ENCODE measurements at regions not wholly inside any gene's neighbourhood (a gene's known extent, or its start where the extent isn't known, plus 50 kb on each side); places are given as distances from the start of the nearest gene placed in this dataset.
A peak's percentile ranks its signal among the peaks of the same experiment; 100 is the strongest.
"Not testable (repeated sequence)": the region's sequence is repeated elsewhere in the genome, so short reads cannot be mapped to it uniquely, and the experiment has no call there.

- DNase-seq (ENCODE audit: low read depth) = no peak
These were observed 175.5 kb upstream of the PTBP2 start for GRCh38 chr1:96545935-96546656.

- no peak for DNase-seq (ENCODE audit: low read depth)
These were observed 171.5 kb upstream of the PTBP2 start for GRCh38 chr1:96550061-96550460.

GRCh38 chr1:96552451-96552850 lies 169.1 kb upstream of the PTBP2 start:
- DNase-seq (ENCODE audit: low read depth) = no peak

- no peak for DNase-seq (ENCODE audit: low read depth)
These were observed 167.8 kb upstream of the PTBP2 start for GRCh38 chr1:96553811-96554210.

GRCh38 chr1:96554364-96554763 lies 167.2 kb upstream of the PTBP2 start:
- DNase-seq (ENCODE audit: low read depth) = no peak

- DNase-seq (ENCODE audit: low read depth) = peak; percentile 48
These were observed 164.2 kb upstream of the PTBP2 start for GRCh38 chr1:96557336-96557735.

- DNase-seq (ENCODE audit: low read depth) = no peak
These were observed 162.9 kb upstream of the PTBP2 start for GRCh38 chr1:96558635-96559034.

GRCh38 chr1:96559181-96559580 lies 162.4 kb upstream of the PTBP2 start:
- DNase-seq (ENCODE audit: low read depth) = no peak

- DNase-seq (ENCODE audit: low read depth) = peak; percentile 96
These were observed 161.6 kb upstream of the PTBP2 start for GRCh38 chr1:96559707-96560596.

DNA sequence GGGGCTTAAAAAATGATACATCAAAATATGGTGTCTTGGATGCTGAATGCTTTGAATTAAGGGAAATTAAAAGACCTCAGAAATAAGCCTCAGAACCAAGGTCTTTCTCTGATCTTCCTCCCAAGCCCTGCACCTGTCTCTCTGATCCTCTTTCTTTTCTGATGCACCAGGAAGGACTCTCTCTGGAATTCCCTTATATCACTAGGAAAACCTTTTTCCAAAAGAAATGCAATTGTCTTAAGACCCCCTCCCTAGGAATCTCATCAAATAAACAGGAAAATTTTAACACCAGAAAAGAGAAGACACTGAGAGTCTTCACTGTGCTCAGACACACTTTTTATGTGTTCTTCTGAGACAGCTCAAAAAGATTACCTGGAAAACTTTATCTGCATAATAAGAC lies 159.5 kb upstream of the PTBP2 start:
- no peak for DNase-seq (ENCODE audit: low read depth)

DNA sequence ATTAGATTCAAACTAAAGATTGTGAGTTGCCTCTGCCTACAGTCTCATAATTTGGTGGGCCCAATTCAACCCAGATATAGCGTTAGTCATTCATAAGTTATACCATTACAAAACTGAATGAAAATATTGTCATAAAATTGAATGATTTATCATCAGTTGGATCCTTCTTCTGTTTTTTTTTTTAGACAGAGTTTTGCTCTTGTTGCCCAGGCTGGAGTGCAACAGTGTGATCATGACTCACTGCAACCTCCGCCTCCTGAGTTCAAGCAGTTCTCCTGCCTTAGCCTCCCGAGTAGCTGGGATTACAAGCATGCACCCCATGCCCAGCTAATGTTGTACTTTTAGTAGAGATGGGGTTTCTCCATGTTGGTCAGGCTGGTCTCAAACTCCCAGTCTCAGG lies 157.2 kb upstream of the PTBP2 start:
- not testable (repeated sequence) for DNase-seq (ENCODE audit: low read depth)

GRCh38 chr1:96565546-96565945 lies 156.0 kb upstream of the PTBP2 start:
- no peak for DNase-seq (ENCODE audit: low read depth)

GRCh38 chr1:96568639-96569038 lies 152.9 kb upstream of the PTBP2 start:
- no peak for DNase-seq (ENCODE audit: low read depth)

DNA sequence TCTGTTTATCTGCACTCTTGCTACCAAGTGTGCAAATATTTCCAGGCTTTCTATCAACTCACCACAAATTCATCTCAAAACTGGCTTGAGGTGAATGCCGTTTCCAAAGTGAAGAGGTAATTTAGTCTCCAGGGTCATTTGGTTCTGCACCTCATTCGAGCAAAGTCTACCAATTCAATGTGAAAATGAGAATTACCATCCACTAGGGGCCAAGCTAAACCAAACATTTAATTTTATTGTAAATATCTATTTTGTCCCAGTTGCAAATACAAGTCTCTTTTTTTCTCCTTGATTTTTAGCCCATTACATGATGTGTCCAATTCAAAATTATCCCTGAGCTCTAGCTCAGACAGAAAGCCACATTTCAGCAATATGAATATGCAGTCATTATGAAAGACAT lies 152.3 kb upstream of the PTBP2 start:
- DNase-seq (ENCODE audit: low read depth) = no peak

GRCh38 chr1:96579636-96580035 lies 141.9 kb upstream of the PTBP2 start:
- DNase-seq (ENCODE audit: low read depth) = no peak

- no peak for DNase-seq (ENCODE audit: low read depth)
These were observed 140.7 kb upstream of the PTBP2 start for GRCh38 chr1:96580920-96581319.

DNA sequence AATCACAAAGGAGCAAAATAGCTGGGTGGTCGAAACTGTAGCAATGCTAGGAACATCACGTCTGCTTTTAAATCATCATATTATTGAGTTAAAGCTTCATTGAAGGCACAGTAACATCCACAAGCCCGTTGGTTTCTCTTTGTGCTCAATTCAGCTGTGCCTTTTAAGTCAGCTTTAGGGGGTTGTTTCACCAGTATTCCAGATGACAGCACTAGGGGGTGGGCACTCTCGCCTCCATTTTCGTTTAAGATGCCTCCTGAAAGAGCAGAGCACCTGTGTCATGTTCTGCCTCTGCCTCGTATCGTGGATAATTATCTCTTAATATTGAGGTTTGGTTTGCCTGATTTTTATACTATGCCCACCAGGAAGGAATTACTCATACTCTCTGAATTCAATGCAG lies 139.8 kb upstream of the PTBP2 start:
- no peak for DNase-seq (ENCODE audit: low read depth)

- no peak for DNase-seq (ENCODE audit: low read depth)
These were observed 137.7 kb upstream of the PTBP2 start for GRCh38 chr1:96583903-96584302.

DNA sequence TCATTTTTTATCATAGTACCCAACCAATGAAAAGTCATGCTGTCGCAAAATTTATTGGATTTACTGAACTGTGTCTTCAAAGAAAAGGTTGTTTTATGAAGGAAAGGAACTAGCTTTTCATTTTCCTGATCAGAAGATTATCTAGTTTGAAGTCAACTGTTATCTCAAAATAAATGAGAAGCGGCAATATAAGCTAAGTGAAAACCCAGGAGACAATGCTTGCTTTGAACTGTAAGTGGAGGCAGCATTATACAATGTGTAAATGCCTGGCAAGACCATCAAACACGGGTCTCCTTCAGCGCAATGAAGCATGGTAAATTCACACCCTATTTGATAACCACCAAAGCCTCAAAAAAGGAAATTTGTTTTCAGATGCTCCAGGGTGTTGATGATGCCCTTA lies 134.4 kb upstream of the PTBP2 start:
- DNase-seq (ENCODE audit: low read depth) = no peak

DNA sequence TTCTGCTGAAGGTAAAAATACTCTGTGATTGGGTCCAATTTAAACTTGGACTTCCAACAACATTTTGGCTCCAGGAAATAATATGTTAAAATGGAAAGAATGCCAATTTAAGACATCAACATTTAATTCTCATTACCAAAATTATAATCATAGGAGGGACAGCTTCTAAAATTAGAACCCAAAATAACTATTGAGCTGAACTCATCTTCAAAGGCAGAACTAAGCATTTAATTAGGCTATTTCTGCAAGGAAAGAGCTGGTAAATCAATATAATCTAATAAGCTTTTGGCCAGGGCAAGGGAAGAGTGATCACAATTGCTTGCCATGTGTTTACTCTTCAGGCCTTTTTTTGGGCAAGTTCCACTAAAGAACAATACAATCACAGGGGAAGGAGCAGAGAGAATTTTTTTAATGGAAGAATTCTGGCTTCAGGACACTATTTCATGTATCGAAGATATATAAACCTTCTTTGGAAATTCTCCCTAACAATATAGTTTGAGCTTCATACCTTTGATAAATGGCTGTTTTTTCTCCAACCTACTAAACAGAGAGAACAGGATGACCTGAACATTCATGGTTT lies 133.1 kb upstream of the PTBP2 start:
- no peak for DNase-seq (ENCODE audit: low read depth)

GRCh38 chr1:96595530-96595929 lies 126.1 kb upstream of the PTBP2 start:
- DNase-seq (ENCODE audit: low read depth) = not testable (repeated sequence)

GRCh38 chr1:96596226-96596922 lies 125.2 kb upstream of the PTBP2 start:
- DNase-seq (ENCODE audit: low read depth) = no peak
